ENCODE measurements at regions not wholly inside any gene's neighbourhood (a gene's known extent, or its start where the extent isn't known, plus 50 kb on each side); places are given as distances from the start of the nearest gene placed in this dataset.

GRCh38 chr3:9301091-9301490 lies 51.6 kb upstream of the SRGAP3 start:
- no peaks in the 10 kb centered on the region for H3K36me3 ChIP-seq
- in situ Hi-C loops (cut with MboI; ENCODE audit: low pct_ligation_motif_present in 1 of 4, low pct_unique_long_range_greater_than_20kb in 1 of 4, low sequenced_read_pairs in 3 of 4) (loop anchor here (5.0 to 10.0 kb wide), 2 partner anchors 326 to 329 kb away; no protein-coding TSS in a partner anchor), intact Hi-C loops (cut with DNase I; ENCODE audit: low total_unique reads) (no loop called here)
- 82% methylated on average over 5 of the region's 5 CpGs; no CpG with 5 or more reads in 1 of the 2 donors for WGBS, 2 donors (ENCODE audit: low coverage in 1 of 2)
- TF ChIP-seq EP300 (IDR thresholded peaks at IDR 0.05; ENCODE audit: low read depth), result no peak
- no peak for TF ChIP-seq POLR2AphosphoS5 (IDR thresholded peaks at IDR 0.05)
- TF ChIP-seq POLR2A (IDR thresholded peaks at IDR 0.05), result no peak
- TF ChIP-seq CTCF (IDR thresholded peaks at IDR 0.05), result no peak
- no peak overlapping the region for H3K4me3 ChIP-seq
- H3K27me3 ChIP-seq, result no peaks in the 10 kb centered on the region
- H3K9me3 ChIP-seq, result no peaks in the 10 kb centered on the region
- no peak overlapping the region for H3K27ac ChIP-seq
- DNase-seq, result no peak
- peaks cover 0 to 6% (median 2%) of the 10 kb centered on the region in 4 donors for H3K4me1 ChIP-seq

- WGBS, 2 donors (ENCODE audit: low coverage in 1 of 2), result 63 to 73% methylated on average over 4 to 10 of the region's 10 CpGs
- TF ChIP-seq POLR2A (IDR thresholded peaks at IDR 0.05) (no peak), CTCF (IDR thresholded peaks at IDR 0.05) (no peak), EP300 (IDR thresholded peaks at IDR 0.05; ENCODE audit: low read depth) (no peak), POLR2AphosphoS5 (IDR thresholded peaks at IDR 0.05) (no peak)
- peaks cover 0 to 6% (median 2%) of the 10 kb centered on the region in 4 donors for H3K4me1 ChIP-seq
- no peaks in the 10 kb centered on the region for H3K27me3 ChIP-seq
- no peak overlapping the region for H3K4me3 ChIP-seq
- in situ Hi-C loops (cut with MboI; ENCODE audit: low pct_ligation_motif_present in 1 of 4, low pct_unique_long_range_greater_than_20kb in 1 of 4, low sequenced_read_pairs in 3 of 4), result loop anchor here (5.0 to 10.0 kb wide), 2 partner anchors 327 to 329 kb away; no protein-coding TSS in a partner anchor
- no peak overlapping the region for H3K27ac ChIP-seq
- no peak for DNase-seq
- H3K9me3 ChIP-seq, result no peaks in the 10 kb centered on the region
- H3K36me3 ChIP-seq, result no peaks in the 10 kb centered on the region
- intact Hi-C loops (cut with DNase I; ENCODE audit: low total_unique reads), result loop anchor here (1.0 kb wide), 1 partner anchor 330 kb away; no protein-coding TSS in a partner anchor
Observed at GRCh38 chr3:9301798-9302197, 52.4 kb upstream of the SRGAP3 start.

- Histone ChIP-seq H3K27ac (no peak overlapping the region), H3K4me1 (peaks cover 0 to 6% (median 2%) of the 10 kb centered on the region in 4 donors), H3K36me3 (no peaks in the 10 kb centered on the region), H3K27me3 (no peaks in the 10 kb centered on the region), H3K9me3 (no peaks in the 10 kb centered on the region), H3K4me3 (peak overlapping the region in 3 of 4 donors; percentile 12 to 32 (median 18))
- TF ChIP-seq POLR2AphosphoS5 (IDR thresholded peaks at IDR 0.05), result no peak
- TF ChIP-seq CTCF (IDR thresholded peaks at IDR 0.05), result peak; percentile 87 to 96 (median 89)
- intact Hi-C loops (cut with DNase I; ENCODE audit: low total_unique reads) (loop anchor here (1.0 kb wide), 1 partner anchor 331 kb away; no protein-coding TSS in a partner anchor), in situ Hi-C loops (cut with MboI; ENCODE audit: low pct_ligation_motif_present in 1 of 4, low pct_unique_long_range_greater_than_20kb in 1 of 4, low sequenced_read_pairs in 3 of 4) (loop anchor here (5.0 to 10.0 kb wide), 2 partner anchors 328 to 330 kb away; no protein-coding TSS in a partner anchor)
- DNase-seq, result peak; percentile 80
- 12 to 43% methylated on average over 6 to 24 of the region's 24 CpGs for WGBS, 2 donors (ENCODE audit: low coverage in 1 of 2)
Observed at GRCh38 chr3:9302425-9303181, 53.2 kb upstream of the SRGAP3 start.

- no peaks in the 10 kb centered on the region for H3K36me3 ChIP-seq
- H3K9me3 ChIP-seq, result no peaks in the 10 kb centered on the region
- H3K27me3 ChIP-seq, result no peaks in the 10 kb centered on the region
- intact Hi-C loops (cut with DNase I; ENCODE audit: low total_unique reads), result no loop called here
- in situ Hi-C loops (cut with MboI; ENCODE audit: low pct_ligation_motif_present in 1 of 4, low pct_unique_long_range_greater_than_20kb in 1 of 4, low sequenced_read_pairs in 3 of 4), result loop anchor here in 2 of 4 donors (10.0 kb wide), 1 partner anchor 334 kb away; no protein-coding TSS in a partner anchor
- peaks cover 0 to 4% (median 0%) of the 10 kb centered on the region in 4 donors for H3K4me1 ChIP-seq
- no peak for DNase-seq
- H3K4me3 ChIP-seq, result no peak overlapping the region
- H3K27ac ChIP-seq, result no peak overlapping the region
- WGBS, 2 donors (ENCODE audit: low coverage in 1 of 2), result 78% methylated on average over 3 of the region's 3 CpGs; no CpG with 5 or more reads in 1 of the 2 donors
- TF ChIP-seq CTCF (IDR thresholded peaks at IDR 0.05) (no peak), POLR2A (IDR thresholded peaks at IDR 0.05) (no peak), POLR2AphosphoS5 (IDR thresholded peaks at IDR 0.05) (no peak), EP300 (IDR thresholded peaks at IDR 0.05; ENCODE audit: low read depth) (no peak)
Observed at GRCh38 chr3:9308298-9308990, 54.4 kb upstream of the THUMPD3 start.
